OCI-LY1 (cell line): ENCODE measurements at regions not wholly inside any gene's neighbourhood (a gene's known extent, or its start where the extent isn't known, plus 50 kb on each side); places are given as distances from the start of the nearest gene placed in this dataset.
A peak's percentile ranks its signal among the peaks of the same experiment; 100 is the strongest.

Source experiments
- H2AFZ ChIP-seq: fragments of 200-600 bp; sonication (generic), shearing (Covaris generic); 2 replicates; pipeline ENCODE4 v1.6.0; 2014; ENCODE audit warnings: antibody characterized with exemption, mild to moderate bottlenecking, low read length
- H3F3A ChIP-seq: fragments of 200-600 bp; sonication (generic), shearing (Covaris generic); 2 replicates; pipeline ENCODE4 v1.6.0; 2014; ENCODE audit warnings: mild to moderate bottlenecking, antibody characterized with exemption, low read length, moderate library complexity; ENCODE audit not compliant: insufficient read depth
- H3K27ac ChIP-seq: fragments of 200-600 bp; sonication (generic); 2 replicates; pipeline ENCODE4 v1.5.1; 2014; ENCODE audit warnings: low read length, mixed run types, mild to moderate bottlenecking, low read depth; ENCODE audit not compliant: poor library complexity, severe bottlenecking
- H3K27me3 ChIP-seq: fragments of 200-600 bp; sonication (generic); 2 replicates; pipeline ENCODE4 v1.6.0; 2014; ENCODE audit warnings: antibody characterized with exemption, mild to moderate bottlenecking, low read length, moderate library complexity; ENCODE audit not compliant: insufficient read depth
- H3K36me3 ChIP-seq: fragments of 200-600 bp; sonication (generic); 2 replicates; pipeline ENCODE4 v1.6.1; 2014; ENCODE audit warnings: mild to moderate bottlenecking, antibody characterized with exemption, low read length, moderate library complexity, mixed read lengths; ENCODE audit not compliant: insufficient read depth
- H3K4me1 ChIP-seq: fragments of 200-600 bp; sonication (generic); 2 replicates; pipeline ENCODE4 v1.5.1; 2014; ENCODE audit warnings: mild to moderate bottlenecking, low read length, moderate library complexity; ENCODE audit not compliant: insufficient read depth, severe bottlenecking
- H3K4me2 ChIP-seq: fragments of 200-600 bp; sonication (generic), shearing (Covaris generic); 2 replicates; pipeline ENCODE4 v1.6.1; 2014; ENCODE audit warnings: low read length
- H3K4me3 ChIP-seq: fragments of 200-600 bp; sonication (generic); 2 replicates; pipeline ENCODE4 v1.5.1; 2014; ENCODE audit warnings: low read length, low read depth, mild to moderate bottlenecking, mixed read lengths; ENCODE audit not compliant: poor library complexity, severe bottlenecking
- H3K79me2 ChIP-seq: fragments of 200-600 bp; shearing (Covaris generic); 2 replicates; pipeline ENCODE4 v1.6.1; 2016; ENCODE audit warnings: mixed run types, low read length, mixed read lengths; ENCODE audit not compliant: insufficient read depth
- H3K9ac ChIP-seq: fragments of 200-600 bp; sonication (generic), shearing (Covaris generic); 2 replicates; pipeline ENCODE4 v1.6.1; 2014; ENCODE audit warnings: mild to moderate bottlenecking, low read length, mixed read lengths
- H3K9me2 ChIP-seq: fragments of 200-600 bp; sonication (generic), shearing (Covaris generic); 2 replicates; pipeline ENCODE4 v1.6.1; 2014; ENCODE audit warnings: low read depth, mild to moderate bottlenecking, low read length, mixed read lengths
- H3K9me3 ChIP-seq: fragments of 200-600 bp; shearing (Covaris generic); 2 replicates; pipeline ENCODE4 v1.6.1; 2014; ENCODE audit warnings: low read length, mixed read lengths
- H4K20me1 ChIP-seq: fragments of 200-600 bp; sonication (generic), shearing (Covaris generic); 2 replicates; pipeline ENCODE4 v1.6.0; 2016; ENCODE audit warnings: mild to moderate bottlenecking, low read length; ENCODE audit not compliant: insufficient read depth
- CTCF ChIP-seq: fragments of 200-600 bp; sonication (generic), shearing (Covaris generic); IDR thresholded peaks from 2 replicates; pipeline ENCODE4 v1.5.1; 2017; ENCODE audit warnings: mild to moderate bottlenecking, antibody characterized with exemption, low read length, moderate library complexity, mixed read lengths
- EZH2 ChIP-seq: fragments of 200-600 bp; sonication (generic), shearing (Covaris generic); IDR thresholded peaks from 2 replicates; pipeline ENCODE4 v1.8.0; 2017; ENCODE audit warnings: borderline replicate concordance, mixed run types, mild to moderate bottlenecking, antibody characterized with exemption, low read length, moderate library complexity, mixed read lengths

GRCh38 chr2:144326825-144327224 is 193.1 kb downstream of the ZEB2 start:
- Histone ChIP-seq H3K9ac (no peak overlapping the region), H3K4me2 (peak overlapping the region; percentile 10; the same call in 1 of the 2 replicates), H3K36me3 (peaks cover 46% of the 10 kb centered on the region), H3K27ac (peak overlapping the region; percentile 55), H3K9me2 (no peaks in the 10 kb centered on the region), H4K20me1 (no peaks in the 10 kb centered on the region), H3K4me3 (no peak overlapping the region), H3K27me3 (no peaks in the 10 kb centered on the region), H3K4me1 (peaks cover 90% of the 10 kb centered on the region), H2AFZ (no peak overlapping the region), H3K9me3 (peaks cover 15% of the 10 kb centered on the region; the same call in 1 of the 2 replicates), H3K79me2 (peaks cover 98% of the 10 kb centered on the region), H3F3A (no peaks in the 10 kb centered on the region)
- no peak for TF ChIP-seq CTCF
- no peak for TF ChIP-seq EZH2

- Histone ChIP-seq H3K27ac (peak overlapping the region; percentile 73), H3K4me2 (peak overlapping the region; percentile 64), H3K4me3 (peak overlapping the region; percentile 28), H3K79me2 (peaks cover 99% of the 10 kb centered on the region), H3K4me1 (peaks cover 96% of the 10 kb centered on the region), H3K27me3 (no peaks in the 10 kb centered on the region), H3F3A (no peaks in the 10 kb centered on the region), H3K9me3 (peaks cover 12% of the 10 kb centered on the region; the same call in 1 of the 2 replicates), H2AFZ (no peak overlapping the region), H3K9me2 (no peaks in the 10 kb centered on the region), H4K20me1 (no peaks in the 10 kb centered on the region), H3K36me3 (peaks cover 42% of the 10 kb centered on the region), H3K9ac (peak overlapping the region; percentile 47)
- TF ChIP-seq EZH2 (no peak), CTCF (no peak)
These were observed 194.8 kb downstream of the ZEB2 start for GRCh38 chr2:144325086-144325485.

- Histone ChIP-seq H3K9me3 (peaks cover 7% of the 10 kb centered on the region; the same call in 1 of the 2 replicates), H3F3A (no peaks in the 10 kb centered on the region), H2AFZ (no peak overlapping the region), H3K9ac (peak overlapping the region; percentile 47), H3K27me3 (no peaks in the 10 kb centered on the region), H3K27ac (peak overlapping the region; percentile 73), H3K4me1 (peaks cover 90% of the 10 kb centered on the region), H3K79me2 (peaks cover 99% of the 10 kb centered on the region), H4K20me1 (no peaks in the 10 kb centered on the region), H3K9me2 (no peaks in the 10 kb centered on the region), H3K36me3 (peaks cover 37% of the 10 kb centered on the region), H3K4me2 (peak overlapping the region; percentile 64), H3K4me3 (peak overlapping the region; percentile 28)
- TF ChIP-seq CTCF: no peak
- no peak for TF ChIP-seq EZH2
These were observed 195.4 kb downstream of the ZEB2 start for GRCh38 chr2:144324446-144325045.
